HT1080 (cell line): ENCODE measurements at regions not wholly inside any gene's neighbourhood (a gene's known extent, or its start where the extent isn't known, plus 50 kb on each side); places are given as distances from the start of the nearest gene placed in this dataset.

ENCODE experiments used
- DNase-seq: peaks from one replicate; pipeline ENCODE4 v3.0.0-alpha.2; 2015; ENCODE audit warnings: low read depth

GRCh38 chr2:12080360-12080759, 333.9 kb downstream of the LPIN1 start:
- no peak for DNase-seq

GRCh38 chr2:12081481-12082210, 335.2 kb downstream of the LPIN1 start:
- peak; percentile 31 for DNase-seq

- no peak for DNase-seq
These were observed 336.7 kb downstream of the LPIN1 start for GRCh38 chr2:12083081-12083581.

- DNase-seq = no peak
These were observed 337.4 kb downstream of the LPIN1 start for GRCh38 chr2:12083713-12084419.

- DNase-seq = no peak
These were observed 340.7 kb downstream of the LPIN1 start for GRCh38 chr2:12087175-12087574.

GRCh38 chr2:12087671-12088380, 341.4 kb downstream of the LPIN1 start:
- DNase-seq = peak; percentile 28

- DNase-seq = no peak
These were observed 342.6 kb downstream of the LPIN1 start for GRCh38 chr2:12089001-12089400.

- no peak for DNase-seq
These were observed 343.1 kb downstream of the LPIN1 start for GRCh38 chr2:12089496-12089895.

GRCh38 chr2:12090072-12090471, 343.6 kb downstream of the LPIN1 start:
- no peak for DNase-seq

- no peak for DNase-seq
These were observed 344.2 kb downstream of the LPIN1 start for GRCh38 chr2:12090590-12090989.

- DNase-seq = peak; percentile 46
These were observed 344.9 kb downstream of the LPIN1 start for GRCh38 chr2:12091201-12091806.

GRCh38 chr2:12094134-12094533, 347.7 kb downstream of the LPIN1 start:
- peak; percentile 6 for DNase-seq

GRCh38 chr2:12096051-12096787, 349.8 kb downstream of the LPIN1 start:
- no peak for DNase-seq

- DNase-seq = no peak
These were observed 350.5 kb downstream of the LPIN1 start for GRCh38 chr2:12096788-12097449.

GRCh38 chr2:12097859-12098258, 351.4 kb downstream of the LPIN1 start:
- no peak for DNase-seq

- DNase-seq = no peak
These were observed 352.9 kb downstream of the LPIN1 start for GRCh38 chr2:12099374-12099773.

GRCh38 chr2:12102679-12103078, 356.2 kb downstream of the LPIN1 start:
- DNase-seq = no peak

- no peak for DNase-seq
These were observed 358.7 kb downstream of the LPIN1 start for GRCh38 chr2:12105180-12105579.

- DNase-seq = peak; percentile 97
These were observed 360.1 kb downstream of the LPIN1 start for GRCh38 chr2:12106440-12107080.

- DNase-seq = no peak
These were observed 360.9 kb downstream of the LPIN1 start for GRCh38 chr2:12107321-12107720.
